H9 (cell line): ENCODE measurements at regions not wholly inside any gene's neighbourhood (a gene's known extent, or its start where the extent isn't known, plus 50 kb on each side); places are given as distances from the start of the nearest gene placed in this dataset.

Experiments
- DNase-seq: peaks from one replicate; pipeline ENCODE4 v3.0.0-alpha.2; 2017
- H2AFZ ChIP-seq: one replicate; pipeline ENCODE4 v1.6.1; 2013; ENCODE audit warnings: mild to moderate bottlenecking, low read length, control low read depth, moderate library complexity
- H2AK5ac ChIP-seq: 2 replicates; pipeline ENCODE4 v1.6.1; 2013; ENCODE audit warnings: low read length, control low read depth, mixed read lengths; ENCODE audit not compliant: insufficient read length
- H2BK120ac ChIP-seq: one replicate; pipeline ENCODE4 v1.6.1; 2013; ENCODE audit warnings: low read depth, mild to moderate bottlenecking, low read length, control low read depth, inconsistent platforms; ENCODE audit not compliant: poor library complexity, severe bottlenecking
- H2BK12ac ChIP-seq: 2 replicates; pipeline ENCODE4 v1.6.1; 2013; ENCODE audit warnings: low read length, control low read depth, mixed read lengths, low read depth; ENCODE audit not compliant: insufficient read length
- H2BK15ac ChIP-seq: 2 replicates; pipeline ENCODE4 v1.6.1; 2013; ENCODE audit warnings: low read depth, low read length, control low read depth
- H2BK20ac ChIP-seq: one replicate; pipeline ENCODE4 v1.6.1; 2013; ENCODE audit warnings: low read depth, mild to moderate bottlenecking, low read length, control low read depth, inconsistent platforms; ENCODE audit not compliant: poor library complexity, severe bottlenecking
- H2BK5ac ChIP-seq: 2 replicates; pipeline ENCODE4 v1.6.1; 2013; ENCODE audit warnings: low read length, control low read depth, mixed read lengths; ENCODE audit not compliant: insufficient read length
- H3K14ac ChIP-seq: 2 replicates; pipeline ENCODE4 v1.6.1; 2013; ENCODE audit warnings: low read length, control low read depth; ENCODE audit not compliant: insufficient read depth
- H3K18ac ChIP-seq: 2 replicates; pipeline ENCODE4 v1.6.1; 2013; ENCODE audit warnings: low read depth, mild to moderate bottlenecking, mixed read lengths, low read length, control low read depth; ENCODE audit not compliant: insufficient read length
- H3K23ac ChIP-seq: 2 replicates; pipeline ENCODE4 v1.6.1; 2013; ENCODE audit warnings: low read length, control low read depth, mixed read lengths, low read depth; ENCODE audit not compliant: insufficient read length
- H3K23me2 ChIP-seq: 2 replicates; pipeline ENCODE4 v1.6.1; 2013; ENCODE audit warnings: low read depth, mild to moderate bottlenecking, mixed read lengths, low read length, control low read depth; ENCODE audit not compliant: insufficient read length, poor library complexity, severe bottlenecking
- H3K27ac ChIP-seq: 2 replicates; pipeline ENCODE4 v1.5.1; 2013; ENCODE audit warnings: low read length, control low read depth, mixed read lengths, low read depth; ENCODE audit not compliant: insufficient read length
- H3K27me3 ChIP-seq: 2 replicates; pipeline ENCODE4 v1.6.1; 2013; ENCODE audit warnings: low read length, control low read depth, inconsistent platforms; ENCODE audit not compliant: insufficient read depth
- H3K4ac ChIP-seq: 2 replicates; pipeline ENCODE4 v1.6.1; 2013; ENCODE audit warnings: low read depth, mild to moderate bottlenecking, control low read depth, inconsistent platforms, low read length, moderate library complexity
- H3K4me1 ChIP-seq: 2 replicates; pipeline ENCODE4 v1.6.1; 2013; ENCODE audit warnings: low read length, control low read depth, inconsistent platforms; ENCODE audit not compliant: insufficient read depth
- H3K4me2 ChIP-seq: 2 replicates; pipeline ENCODE4 v1.6.1; 2013; ENCODE audit warnings: low read length, control low read depth, mixed read lengths; ENCODE audit not compliant: insufficient read length, insufficient read depth
- H3K56ac ChIP-seq: 2 replicates; pipeline ENCODE4 v1.6.1; 2013; ENCODE audit warnings: low read depth, mild to moderate bottlenecking, mixed read lengths, low read length, control low read depth; ENCODE audit not compliant: insufficient read length
- H3K79me1 ChIP-seq: 2 replicates; pipeline ENCODE4 v1.6.1; 2013; ENCODE audit warnings: low read depth, mild to moderate bottlenecking, moderate library complexity, low read length, control low read depth, inconsistent platforms; ENCODE audit not compliant: insufficient read depth, poor library complexity, severe bottlenecking
- H3K79me2 ChIP-seq: 2 replicates; pipeline ENCODE4 v1.6.1; 2013; ENCODE audit warnings: low read length, control low read depth, inconsistent platforms; ENCODE audit not compliant: insufficient read depth
- H3K9ac ChIP-seq: 2 replicates; pipeline ENCODE4 v1.6.1; 2013; ENCODE audit warnings: low read length, control low read depth, mixed read lengths; ENCODE audit not compliant: insufficient read length; ENCODE audit errors: extremely low read depth
- H3K9me3 ChIP-seq: one replicate; pipeline ENCODE4 v1.6.1; 2013; ENCODE audit warnings: low read depth, low read length, inconsistent platforms; ENCODE audit not compliant: control insufficient read depth
- H3T11ph ChIP-seq: one replicate; pipeline ENCODE4 v1.6.1; 2013; ENCODE audit warnings: mild to moderate bottlenecking, low read length, control low read depth, inconsistent platforms
- H4K20me1 ChIP-seq: one replicate; pipeline ENCODE4 v1.6.1; 2013; ENCODE audit not compliant: control insufficient read depth, insufficient read length, insufficient read depth
- H4K5ac ChIP-seq: 2 replicates; pipeline ENCODE4 v1.6.1; 2013; ENCODE audit warnings: low read depth, mild to moderate bottlenecking, mixed read lengths, low read length, control low read depth; ENCODE audit not compliant: insufficient read length
- H4K8ac ChIP-seq: replicated peaks from 2 replicates; pipeline ENCODE4 v1.6.1; 2013; ENCODE audit warnings: low read length, control low read depth, mixed read lengths, low read depth; ENCODE audit not compliant: insufficient read length
- H4K91ac ChIP-seq: 2 replicates; pipeline ENCODE4 v1.6.1; 2013; ENCODE audit warnings: low read depth, mild to moderate bottlenecking, moderate library complexity, mixed read lengths, low read length, control low read depth; ENCODE audit not compliant: insufficient read length
- H3K27ac Mint-ChIP-seq, 3 experiments: 2 replicates in 2 of 3; 3 replicates in 1 of 3; pipeline ENCODE4 v1.8.0; 2020 to 2021; ENCODE audit warnings: mixed read lengths in 3 of 3, mild to moderate bottlenecking in 1 of 3, moderate library complexity in 1 of 3
- H3K27me3 Mint-ChIP-seq: 2 replicates; pipeline ENCODE4 v1.8.0; 2021; ENCODE audit warnings: low read depth, mild to moderate bottlenecking, moderate library complexity, mixed read lengths
- H3K36me3 Mint-ChIP-seq, 3 experiments: 2 replicates in 2 of 3; 3 replicates in 1 of 3; pipeline ENCODE4 v1.8.0; 2020 to 2021; ENCODE audit warnings: low read depth in 3 of 3, mixed read lengths in 3 of 3; ENCODE audit not compliant: insufficient read depth in 1 of 3
- H3K4me1 Mint-ChIP-seq, 2 experiments: 2 replicates each; pipeline ENCODE4 v1.8.0; 2020; ENCODE audit warnings: mixed read lengths in 2 of 2
- H3K4me3 Mint-ChIP-seq, 2 experiments: 2 replicates in 1 of 2; 3 replicates in 1 of 2; pipeline ENCODE4 v1.8.0; 2020 to 2021; ENCODE audit warnings: mild to moderate bottlenecking in 2 of 2, mixed read lengths in 2 of 2, moderate library complexity in 1 of 2
- H3K9me3 Mint-ChIP-seq, 2 experiments: 2 replicates in 1 of 2; 3 replicates in 1 of 2; pipeline ENCODE4 v1.8.0; 2020; ENCODE audit warnings: mild to moderate bottlenecking in 2 of 2, mixed read lengths in 2 of 2, moderate library complexity in 1 of 2
- CTCF ChIP-seq: fragments of 200-600 bp; sonication (generic); conservative IDR thresholded peaks from 3 replicates; pipeline ENCODE4 v1.8.0; 2021; ENCODE audit warnings: antibody characterized with exemption, mild to moderate bottlenecking
- WGBS: extraction: QIAGEN DNeasy Blood & Tissue Kit; methylation state at CpG from one replicate; pipeline ENCODE4 v1.1.7; 2013; ENCODE audit warnings: missing lambda C conversion rate, low lambda C conversion rate, mixed read lengths; ENCODE audit not compliant: insufficient read length; ENCODE audit errors: extremely low coverage; 5-methylcytosine and 5-hydroxymethylcytosine counted together

DNA sequence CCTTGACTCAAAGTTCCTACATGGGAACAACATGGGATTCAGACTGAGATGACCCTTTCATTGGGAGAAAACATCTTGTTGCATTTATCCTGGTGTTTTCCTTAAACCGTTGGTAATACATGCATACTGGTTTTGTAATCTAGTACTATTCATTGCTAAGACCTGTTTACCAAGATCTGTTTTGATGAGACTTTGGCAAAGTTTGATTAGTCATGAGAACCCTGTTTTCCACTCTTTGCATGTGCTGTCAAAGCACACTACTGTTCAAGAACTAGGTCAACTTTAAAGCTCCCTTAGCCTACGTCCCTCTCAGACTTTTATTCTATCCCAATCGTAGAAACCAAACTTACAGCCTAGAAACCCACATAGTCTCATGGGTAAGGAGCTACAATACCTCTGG, 650.9 kb downstream of the GATA3 start:
- peaks cover 10 to 17% of the 10 kb centered on the region in 2 experiments for H3K4me1 Mint-ChIP-seq
- no peak overlapping the region for H2BK12ac ChIP-seq
- H3K27ac Mint-ChIP-seq = no peak overlapping the region
- DNase-seq = no peak
- WGBS = no CpG with 5 or more reads among the region's 3 CpGs
- H3K79me1 ChIP-seq = no peaks in the 10 kb centered on the region
- H3K18ac ChIP-seq = no peak overlapping the region
- H4K91ac ChIP-seq = no peak overlapping the region
- H3K79me2 ChIP-seq = no peaks in the 10 kb centered on the region
- no peak for TF ChIP-seq CTCF
- H2BK5ac ChIP-seq = no peak overlapping the region
- H2BK15ac ChIP-seq = no peak overlapping the region
- no peak overlapping the region for H2AFZ ChIP-seq
- H3K4me1 ChIP-seq = no peaks in the 10 kb centered on the region
- H4K5ac ChIP-seq = no peak overlapping the region
- H4K20me1 ChIP-seq = no peaks in the 10 kb centered on the region
- no peak overlapping the region for H3K9ac ChIP-seq
- no peak overlapping the region for H2AK5ac ChIP-seq
- H3K4me2 ChIP-seq = no peak overlapping the region
- no peak overlapping the region for H3K4me3 Mint-ChIP-seq
- H3K4ac ChIP-seq = no peak overlapping the region
- H2BK120ac ChIP-seq = no peak overlapping the region
- no peaks in the 10 kb centered on the region for H3K23me2 ChIP-seq
- H3K27me3 Mint-ChIP-seq = peaks cover 2% of the 10 kb centered on the region
- no peak overlapping the region for H2BK20ac ChIP-seq
- no peak overlapping the region for H3K14ac ChIP-seq
- no peak overlapping the region for H3T11ph ChIP-seq
- H3K56ac ChIP-seq = no peak overlapping the region
- H3K27me3 ChIP-seq = no peaks in the 10 kb centered on the region
- no peak overlapping the region for H3K23ac ChIP-seq
- H4K8ac ChIP-seq = no peak overlapping the region
- H3K9me3 ChIP-seq = no peaks in the 10 kb centered on the region
- H3K36me3 Mint-ChIP-seq = no peaks in the 10 kb centered on the region
- no peaks in the 10 kb centered on the region for H3K9me3 Mint-ChIP-seq
- no peak overlapping the region for H3K27ac ChIP-seq
